Activated T-helper 17 cell treated with anti-CD3 and anti-CD28 coated beads, Interleukin-2, amount 50 U/mL, for 72 hours (primary cell): ENCODE measurements at regions not wholly inside any gene's neighbourhood (a gene's known extent, or its start where the extent isn't known, plus 50 kb on each side); places are given as distances from the start of the nearest gene placed in this dataset.

ENCODE experiments used
- ATAC-seq: fragments of 150-1000 bp; cut with Tn5 transposase; replicated peaks from 2 replicates; pipeline ENCODE4 v1.10.0; 2021; ENCODE audit warnings: mild to moderate bottlenecking, moderate library complexity
- H3K27ac Mint-ChIP-seq: one replicate; pipeline ENCODE4 v1.8.0; 2022; ENCODE audit warnings: mixed read lengths
- H3K27me3 Mint-ChIP-seq: one replicate; pipeline ENCODE4 v1.8.0; 2022; ENCODE audit warnings: mixed read lengths
- H3K36me3 Mint-ChIP-seq: one replicate; pipeline ENCODE4 v1.8.0; 2022; ENCODE audit warnings: low read depth, mild to moderate bottlenecking, mixed read lengths
- H3K4me1 Mint-ChIP-seq: one replicate; pipeline ENCODE4 v1.8.0; 2022; ENCODE audit warnings: mixed read lengths
- H3K4me3 Mint-ChIP-seq: one replicate; pipeline ENCODE4 v1.8.0; 2022; ENCODE audit warnings: mild to moderate bottlenecking, mixed read lengths
- H3K9me3 Mint-ChIP-seq: one replicate; pipeline ENCODE4 v1.8.0; 2022; ENCODE audit warnings: mixed read lengths

DNA sequence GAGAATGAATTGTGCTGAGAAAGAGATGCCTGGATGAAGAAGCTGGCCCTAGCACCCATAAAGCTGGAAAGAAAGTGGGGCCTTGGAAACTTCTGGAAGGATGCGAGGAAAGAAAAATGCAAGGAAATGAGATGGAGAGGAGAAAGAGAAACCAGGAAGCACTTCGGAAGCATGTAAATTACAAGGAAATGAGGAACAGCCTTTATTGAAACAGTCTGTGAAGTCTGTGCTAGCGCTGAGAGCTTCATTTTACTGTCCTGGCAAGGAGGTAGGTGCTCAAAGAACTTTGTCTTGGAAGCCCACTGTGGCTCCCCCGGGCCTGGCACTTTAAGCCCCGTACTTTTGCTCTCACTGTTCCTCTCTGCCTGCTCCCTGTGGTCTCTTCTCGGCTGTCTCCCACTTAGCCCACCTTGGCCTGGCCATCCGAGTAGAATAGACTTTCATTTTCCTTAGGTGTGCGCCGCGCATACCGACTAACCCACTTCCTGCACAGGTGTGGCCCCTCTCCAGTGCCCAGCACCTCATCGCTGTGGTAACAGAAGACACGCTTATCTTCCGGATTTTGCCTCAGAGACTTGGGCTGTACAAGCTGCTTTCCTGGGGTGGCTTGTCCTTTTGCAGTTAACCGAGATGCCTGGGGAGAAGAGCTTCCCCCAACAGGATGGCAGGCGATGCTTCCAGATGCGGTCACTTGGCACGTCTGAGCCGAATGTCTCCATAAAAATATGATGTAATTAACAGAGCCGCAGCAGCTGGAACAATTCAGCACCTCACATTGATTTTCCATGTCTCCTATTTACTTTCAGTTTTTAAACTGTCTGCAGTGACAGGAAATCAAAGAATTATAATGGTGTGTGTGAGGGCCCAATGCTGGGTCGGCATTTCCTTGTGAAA is 199.6 kb downstream of the HRH4 start:
- Mint-ChIP-seq H3K9me3 (no peaks in the 10 kb centered on the region), H3K27ac (peak overlapping the region; percentile 51)
- peak; percentile 70 for ATAC-seq

DNA sequence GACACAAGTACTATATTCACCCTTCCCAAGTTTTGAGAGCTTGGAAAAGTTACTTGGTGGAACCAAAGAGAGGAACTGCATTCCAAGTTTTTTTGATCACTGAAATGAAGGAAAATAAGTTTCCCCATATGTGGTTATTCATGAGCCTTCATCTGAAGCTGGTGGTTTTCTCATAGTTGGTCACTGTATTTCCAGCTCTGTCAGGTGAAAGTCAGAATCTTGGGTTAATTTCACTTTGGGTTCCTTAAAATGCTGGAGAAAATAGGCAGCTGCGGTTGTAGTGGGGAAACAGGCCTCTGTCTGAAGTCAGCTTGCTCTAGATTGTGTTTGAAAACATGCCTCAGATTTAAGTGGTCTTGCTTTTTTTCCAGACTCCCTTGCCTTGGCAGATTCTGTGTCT is 200.5 kb downstream of the HRH4 start:
- Mint-ChIP-seq H3K36me3 (no peaks in the 10 kb centered on the region), H3K4me3 (peak overlapping the region; percentile 79), H3K27me3 (peaks cover 4% of the 10 kb centered on the region), H3K9me3 (no peaks in the 10 kb centered on the region), H3K27ac (no peak overlapping the region), H3K4me1 (peaks cover 15% of the 10 kb centered on the region)
- ATAC-seq = no peak

More for the DNA sequence above, 199.6 kb downstream of the HRH4 start:
- Mint-ChIP-seq H3K4me1 (peaks cover 15% of the 10 kb centered on the region), H3K4me3 (peak overlapping the region; percentile 79), H3K36me3 (no peaks in the 10 kb centered on the region), H3K27me3 (peaks cover 4% of the 10 kb centered on the region)

DNA sequence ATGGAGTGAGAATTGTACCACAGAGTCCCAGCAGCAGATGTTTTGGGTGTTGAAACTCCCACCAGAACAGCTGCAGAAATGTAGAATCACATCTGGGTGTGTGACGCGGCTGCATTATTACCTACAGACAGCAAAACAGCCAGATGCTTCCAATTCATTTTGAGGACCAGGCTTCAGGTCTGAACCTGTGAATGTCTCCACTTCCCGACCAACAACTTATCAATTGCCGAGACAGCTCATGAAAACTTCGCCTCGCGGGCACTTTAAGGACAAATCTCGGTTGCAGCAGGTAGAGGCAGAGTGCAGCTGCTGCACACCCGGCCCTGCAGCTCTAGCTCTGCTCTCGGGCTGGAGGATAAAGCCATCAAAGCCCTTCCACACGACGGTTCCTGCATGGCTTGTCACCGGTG is 202.0 kb downstream of the HRH4 start:
- H3K4me3 Mint-ChIP-seq = no peak overlapping the region
- no peaks in the 10 kb centered on the region for H3K9me3 Mint-ChIP-seq
- peaks cover 15% of the 10 kb centered on the region for H3K4me1 Mint-ChIP-seq
- H3K27me3 Mint-ChIP-seq = peaks cover 4% of the 10 kb centered on the region
- no peak overlapping the region for H3K27ac Mint-ChIP-seq
- no peak for ATAC-seq
- H3K36me3 Mint-ChIP-seq = no peaks in the 10 kb centered on the region

DNA sequence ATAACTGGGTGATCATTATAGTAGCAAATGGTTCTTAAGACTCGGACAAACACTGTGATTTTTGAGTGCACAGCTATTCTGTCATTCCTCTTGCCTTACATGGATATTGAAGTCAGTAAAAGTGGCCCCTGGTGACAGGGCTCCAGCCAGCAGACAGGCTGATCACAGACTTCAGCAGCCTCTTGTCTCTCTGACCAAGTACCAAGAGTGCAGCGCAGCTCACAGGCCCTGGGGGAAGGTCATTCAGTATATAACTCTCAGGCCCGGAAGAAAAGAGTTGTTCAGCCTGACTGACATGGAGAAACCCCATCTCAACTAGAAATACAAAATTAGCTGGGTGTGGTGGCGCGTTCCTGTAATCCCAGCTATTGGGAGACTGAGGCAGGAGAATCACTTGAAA is 202.6 kb downstream of the HRH4 start:
- H3K27ac Mint-ChIP-seq = no peak overlapping the region
- no peaks in the 10 kb centered on the region for H3K36me3 Mint-ChIP-seq
- no peak overlapping the region for H3K4me3 Mint-ChIP-seq
- H3K4me1 Mint-ChIP-seq = peaks cover 15% of the 10 kb centered on the region
- H3K9me3 Mint-ChIP-seq = no peaks in the 10 kb centered on the region
- no peak for ATAC-seq
- H3K27me3 Mint-ChIP-seq = peaks cover 4% of the 10 kb centered on the region

DNA sequence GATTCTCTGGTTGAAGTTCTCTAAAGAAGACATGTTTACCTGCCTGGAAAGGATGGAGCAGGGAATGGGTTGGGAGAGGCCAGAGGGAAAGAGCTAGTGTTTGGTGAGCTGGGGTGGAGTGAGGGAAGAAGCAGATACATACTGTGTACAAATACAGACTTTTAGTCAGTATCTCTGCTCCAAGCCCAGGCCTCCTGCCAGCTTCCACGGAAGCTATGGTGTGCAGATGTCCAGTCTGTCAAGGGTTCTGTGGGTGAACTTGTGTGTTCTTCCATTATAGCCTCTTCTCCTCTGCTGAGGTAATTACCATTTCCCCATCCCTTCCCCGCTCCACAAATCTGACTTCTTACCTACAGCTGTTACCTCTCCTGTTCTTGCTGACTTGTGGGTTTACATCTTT is 208.6 kb downstream of the HRH4 start:
- no peak overlapping the region for H3K4me3 Mint-ChIP-seq
- H3K9me3 Mint-ChIP-seq = no peaks in the 10 kb centered on the region
- no peak overlapping the region for H3K27ac Mint-ChIP-seq
- H3K36me3 Mint-ChIP-seq = no peaks in the 10 kb centered on the region
- ATAC-seq = no peak
- peaks cover 20% of the 10 kb centered on the region for H3K27me3 Mint-ChIP-seq
- H3K4me1 Mint-ChIP-seq = no peaks in the 10 kb centered on the region

DNA sequence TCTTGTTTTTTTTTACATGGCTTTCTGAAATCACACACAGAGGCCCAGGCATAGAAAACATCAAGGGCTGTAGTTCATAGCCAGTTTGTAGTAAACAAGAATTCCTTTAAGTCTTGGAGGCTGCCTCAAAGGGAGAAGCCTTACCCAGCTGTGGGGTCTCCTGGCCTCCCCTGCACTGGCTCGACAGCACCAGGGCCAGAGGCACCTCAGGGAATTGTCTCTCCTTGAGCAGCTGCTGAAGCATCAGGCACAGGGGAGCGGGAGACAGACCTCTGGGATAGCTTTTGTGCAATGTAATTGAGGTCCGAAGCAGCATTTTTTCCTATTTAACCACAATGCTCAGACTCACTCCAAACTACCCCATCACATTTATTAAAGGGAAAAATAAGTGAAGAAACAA is 209.1 kb downstream of the HRH4 start:
- no peak overlapping the region for H3K27ac Mint-ChIP-seq
- H3K4me3 Mint-ChIP-seq = no peak overlapping the region
- H3K9me3 Mint-ChIP-seq = no peaks in the 10 kb centered on the region
- no peaks in the 10 kb centered on the region for H3K36me3 Mint-ChIP-seq
- peaks cover 20% of the 10 kb centered on the region for H3K27me3 Mint-ChIP-seq
- ATAC-seq = no peak
- H3K4me1 Mint-ChIP-seq = no peaks in the 10 kb centered on the region

DNA sequence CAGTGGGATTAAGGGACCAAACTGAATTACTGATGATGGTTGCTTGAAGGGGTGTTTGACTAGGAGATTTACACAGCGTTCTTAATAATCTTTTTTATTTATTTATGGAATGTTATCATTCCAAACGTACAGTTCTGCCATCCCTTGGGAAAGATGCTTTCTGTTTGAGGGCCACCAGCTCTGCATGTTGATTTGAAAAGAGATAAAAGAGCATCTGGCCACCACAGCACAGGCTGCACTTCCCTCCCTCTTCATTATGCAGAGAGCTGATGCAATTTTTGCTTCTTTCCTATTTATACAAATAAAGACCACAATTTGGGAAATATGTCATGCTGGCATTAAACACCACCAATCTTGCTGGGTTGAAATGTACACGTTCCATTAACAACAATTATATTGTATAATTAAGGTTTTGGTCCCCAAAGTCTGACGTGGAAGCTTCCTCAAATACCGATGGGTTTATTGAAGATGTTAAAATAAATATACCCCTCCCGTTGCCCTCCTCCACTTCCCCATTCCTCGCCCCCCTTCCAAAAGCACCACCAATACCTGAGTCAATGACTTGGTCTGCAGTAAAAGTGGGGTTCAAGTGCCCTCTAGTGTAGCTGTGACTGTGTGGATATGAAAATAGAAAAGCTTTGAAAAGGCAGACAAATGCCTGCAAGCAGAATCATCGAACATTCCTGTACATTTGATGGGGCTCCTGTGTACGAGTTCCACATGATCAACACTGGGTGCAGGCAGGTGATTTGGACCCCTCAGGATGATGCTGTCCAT is 211.9 kb downstream of the HRH4 start:
- Mint-ChIP-seq H3K27me3 (peaks cover 20% of the 10 kb centered on the region), H3K9me3 (no peaks in the 10 kb centered on the region), H3K27ac (no peak overlapping the region), H3K4me3 (no peak overlapping the region), H3K36me3 (no peaks in the 10 kb centered on the region), H3K4me1 (no peaks in the 10 kb centered on the region)
- no peak for ATAC-seq

DNA sequence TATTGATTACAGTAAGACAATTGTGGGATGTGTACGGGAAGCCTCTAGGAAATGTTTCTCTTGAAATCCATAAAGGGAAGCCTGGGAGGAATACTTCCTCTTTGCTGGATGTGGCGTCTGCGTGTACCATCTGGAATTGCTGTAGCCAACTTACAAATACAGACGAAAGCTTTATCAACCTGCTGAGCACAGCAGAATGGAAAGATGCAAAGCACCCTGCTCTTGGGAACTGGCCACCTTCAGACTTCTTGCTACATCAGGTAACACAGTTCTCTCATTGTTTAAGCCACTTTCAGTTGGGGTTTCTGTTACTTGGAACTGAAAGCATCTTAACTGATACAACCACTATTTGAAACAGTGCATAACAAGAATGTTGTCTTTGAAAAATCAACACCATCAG is 213.8 kb downstream of the HRH4 start:
- ATAC-seq = peak; percentile 65
- Mint-ChIP-seq H3K4me3 (no peak overlapping the region), H3K4me1 (peaks cover 4% of the 10 kb centered on the region), H3K9me3 (no peaks in the 10 kb centered on the region), H3K27ac (no peak overlapping the region), H3K36me3 (no peaks in the 10 kb centered on the region), H3K27me3 (peaks cover 19% of the 10 kb centered on the region)

DNA sequence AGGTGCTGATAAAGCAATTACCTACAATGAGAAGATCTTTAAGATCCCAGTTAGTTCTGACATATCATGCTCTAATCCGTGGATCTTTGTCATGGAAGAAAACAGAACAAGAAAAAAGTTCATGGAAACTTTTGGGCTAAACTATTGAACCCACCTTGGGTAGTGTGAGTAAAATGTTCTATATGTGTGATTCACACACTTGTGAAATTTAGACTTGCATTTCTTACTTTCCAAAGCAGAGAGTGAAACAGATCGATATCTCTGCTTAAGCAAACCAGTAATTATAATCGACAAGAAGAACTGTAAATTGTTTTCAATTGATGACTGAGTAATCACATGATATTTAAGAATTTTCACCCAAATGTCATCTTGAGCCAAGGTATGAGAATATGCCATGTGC is 214.2 kb downstream of the HRH4 start:
- H3K4me1 Mint-ChIP-seq = peaks cover 5% of the 10 kb centered on the region
- H3K9me3 Mint-ChIP-seq = no peaks in the 10 kb centered on the region
- H3K4me3 Mint-ChIP-seq = no peak overlapping the region
- peaks cover 20% of the 10 kb centered on the region for H3K27me3 Mint-ChIP-seq
- ATAC-seq = peak; percentile 58
- H3K36me3 Mint-ChIP-seq = no peaks in the 10 kb centered on the region
- no peak overlapping the region for H3K27ac Mint-ChIP-seq

DNA sequence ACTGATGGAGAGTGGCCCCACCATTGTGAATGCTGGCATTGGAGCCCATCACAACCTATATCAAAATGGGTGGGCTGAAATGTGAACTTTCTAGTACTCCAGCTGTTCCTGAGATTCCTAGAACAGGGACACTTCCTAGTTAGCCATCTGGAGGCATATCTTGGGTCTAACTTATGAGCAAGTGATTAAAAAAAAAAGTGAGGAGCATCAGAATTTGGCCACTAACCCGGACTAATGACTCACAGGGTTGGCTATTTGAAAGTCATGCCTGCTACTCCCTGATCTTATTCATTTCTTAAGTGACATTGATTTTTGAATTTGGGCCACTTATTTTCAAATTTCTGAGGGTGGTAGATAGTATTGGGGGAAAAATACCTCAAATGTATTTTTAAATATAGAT is 216.6 kb downstream of the HRH4 start:
- H3K4me3 Mint-ChIP-seq = no peak overlapping the region
- H3K36me3 Mint-ChIP-seq = no peaks in the 10 kb centered on the region
- H3K27me3 Mint-ChIP-seq = peaks cover 21% of the 10 kb centered on the region
- no peak overlapping the region for H3K27ac Mint-ChIP-seq
- ATAC-seq = no peak
- H3K9me3 Mint-ChIP-seq = no peaks in the 10 kb centered on the region
- H3K4me1 Mint-ChIP-seq = peaks cover 5% of the 10 kb centered on the region

DNA sequence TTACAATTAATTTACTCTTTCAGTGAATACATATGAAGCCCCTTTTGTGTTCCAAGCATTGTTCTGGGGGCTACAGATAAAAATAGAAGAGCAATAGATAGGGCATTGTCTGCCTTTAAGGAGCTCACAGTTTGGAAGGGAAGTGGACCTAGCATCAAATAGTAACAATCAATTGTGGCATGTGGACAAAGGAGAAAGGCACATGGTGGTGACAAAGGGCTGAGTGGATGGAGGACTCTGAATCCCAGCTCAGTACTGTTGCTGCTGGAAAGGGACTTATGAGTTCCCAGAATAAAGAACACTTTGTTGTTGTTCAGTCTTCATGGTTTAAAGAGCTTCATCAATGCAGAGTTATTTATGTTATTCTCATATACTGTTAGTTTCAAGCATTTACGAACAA is 217.7 kb downstream of the HRH4 start:
- Mint-ChIP-seq H3K27me3 (peaks cover 19% of the 10 kb centered on the region), H3K36me3 (no peaks in the 10 kb centered on the region), H3K27ac (no peak overlapping the region), H3K4me1 (peaks cover 5% of the 10 kb centered on the region), H3K4me3 (no peak overlapping the region), H3K9me3 (no peaks in the 10 kb centered on the region)
- ATAC-seq = no peak

DNA sequence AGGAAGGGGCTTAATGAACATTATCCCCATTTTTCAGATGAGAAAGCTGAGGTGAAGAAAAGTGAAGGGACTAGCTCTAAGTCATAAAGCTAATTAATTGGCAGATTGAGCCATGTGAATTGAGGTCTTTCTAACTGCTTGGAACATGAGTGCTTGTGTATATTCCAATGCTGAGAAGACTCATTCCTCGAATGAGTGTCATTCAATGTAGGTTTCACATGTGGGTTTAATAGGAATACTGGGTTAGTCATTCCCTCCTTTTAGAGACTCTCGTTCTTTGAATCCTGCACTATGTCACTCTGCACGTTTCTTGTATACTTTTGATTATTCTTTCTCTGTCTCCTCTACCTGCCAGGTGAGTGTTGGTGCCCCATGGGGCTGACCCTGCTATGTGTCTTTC is 218.2 kb downstream of the HRH4 start:
- Mint-ChIP-seq H3K4me3 (no peak overlapping the region), H3K27me3 (peaks cover 15% of the 10 kb centered on the region), H3K9me3 (no peaks in the 10 kb centered on the region), H3K4me1 (peaks cover 5% of the 10 kb centered on the region), H3K27ac (no peak overlapping the region), H3K36me3 (no peaks in the 10 kb centered on the region)
- peak; percentile 49 for ATAC-seq

DNA sequence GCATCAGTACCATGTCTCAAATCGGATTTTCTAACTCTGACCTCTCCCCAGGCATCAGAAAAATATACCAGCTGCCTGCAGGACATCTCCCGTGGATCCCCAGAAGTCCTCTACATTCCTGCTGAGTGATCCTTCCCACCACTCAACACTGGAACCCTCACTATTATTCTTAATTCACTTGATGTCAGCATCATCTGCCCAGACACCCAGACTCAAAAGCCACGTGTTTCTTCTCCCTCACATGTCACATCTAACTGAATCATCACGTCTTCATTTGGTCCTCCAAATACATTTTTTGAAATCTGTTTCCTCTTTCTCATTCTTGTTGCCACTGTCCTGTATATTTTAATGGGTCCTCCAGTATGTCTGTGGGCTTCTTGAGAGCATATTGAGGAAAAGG is 218.6 kb downstream of the HRH4 start:
- no peak for ATAC-seq
- Mint-ChIP-seq H3K36me3 (no peaks in the 10 kb centered on the region), H3K27me3 (peaks cover 14% of the 10 kb centered on the region), H3K4me3 (no peak overlapping the region), H3K4me1 (peaks cover 5% of the 10 kb centered on the region), H3K9me3 (no peaks in the 10 kb centered on the region), H3K27ac (no peak overlapping the region)

DNA sequence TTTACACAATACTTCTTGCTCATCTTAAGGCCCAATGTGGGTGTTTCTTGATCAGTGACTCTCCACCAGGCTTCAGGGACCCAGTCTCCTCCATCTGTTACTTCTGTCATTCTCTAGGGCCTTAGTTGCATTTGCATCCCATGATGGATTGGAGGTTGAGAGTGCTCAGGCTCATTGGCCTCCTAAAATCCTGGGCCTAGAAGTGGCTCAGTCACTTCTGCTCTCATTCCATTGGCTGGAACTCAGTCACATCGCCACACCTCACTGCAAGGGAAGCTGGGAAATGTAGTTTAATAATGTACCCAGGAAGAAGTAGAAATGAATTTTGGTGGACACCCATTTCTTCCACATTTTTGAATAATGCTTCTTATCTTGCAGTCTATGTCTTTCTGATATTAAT is 223.5 kb downstream of the HRH4 start:
- Mint-ChIP-seq H3K4me3 (no peak overlapping the region), H3K27me3 (peaks cover 12% of the 10 kb centered on the region), H3K4me1 (peaks cover 4% of the 10 kb centered on the region), H3K36me3 (no peaks in the 10 kb centered on the region), H3K27ac (no peak overlapping the region), H3K9me3 (no peaks in the 10 kb centered on the region)
- no peak for ATAC-seq
